Neural cell (in vitro differentiated cells): ENCODE measurements at regions not wholly inside any gene's neighbourhood (a gene's known extent, or its start where the extent isn't known, plus 50 kb on each side); places are given as distances from the start of the nearest gene placed in this dataset.

Source experiments
- H2AFZ ChIP-seq: fragments of 200-600, 300-800 bp; sonication (generic), shearing (Covaris generic); 2 replicates; pipeline ENCODE4 v1.6.0; 2014; ENCODE audit warnings: low read depth, mild to moderate bottlenecking, antibody characterized with exemption, low read length, moderate library complexity
- H3F3A ChIP-seq: fragments of 200-600 bp; shearing (Covaris generic); 2 replicates; pipeline ENCODE4 v1.6.1; 2016; ENCODE audit warnings: mild to moderate bottlenecking, moderate library complexity, mixed read lengths, antibody characterized with exemption, low read length; ENCODE audit not compliant: insufficient read depth, poor library complexity, severe bottlenecking
- H3K27ac ChIP-seq: fragments of 200-600, 300-800 bp; sonication (generic), shearing (Covaris generic); 2 replicates; pipeline ENCODE4 v1.5.1; 2014; ENCODE audit warnings: mild to moderate bottlenecking, low read length, moderate library complexity
- H3K27me3 ChIP-seq: fragments of 300-800, 200-600 bp; sonication (generic), shearing (Covaris generic); 2 replicates; pipeline ENCODE4 v1.6.0; 2014; ENCODE audit warnings: mild to moderate bottlenecking, low read depth, low read length, moderate library complexity; ENCODE audit not compliant: insufficient read depth
- H3K36me3 ChIP-seq: fragments of 300-800, 200-600 bp; sonication (generic), shearing (Covaris generic); 2 replicates; pipeline ENCODE4 v1.5.1; 2014; ENCODE audit warnings: mild to moderate bottlenecking, antibody characterized with exemption, low read length, moderate library complexity; ENCODE audit not compliant: insufficient read depth
- H3K4me2 ChIP-seq: fragments of 300-800, 200-600 bp; sonication (generic), shearing (Covaris generic); 2 replicates; pipeline ENCODE4 v1.6.0; 2014; ENCODE audit warnings: mild to moderate bottlenecking, low read length
- H3K4me3 ChIP-seq: fragments of 300-800, 200-600 bp; sonication (generic), shearing (Covaris generic); 2 replicates; pipeline ENCODE4 v1.5.1; 2014; ENCODE audit warnings: mild to moderate bottlenecking, low read length, moderate library complexity
- H3K79me2 ChIP-seq: fragments of 200-600 bp; shearing (Covaris generic); replicated peaks from 2 replicates; pipeline ENCODE4 v1.6.0; 2014; ENCODE audit warnings: mild to moderate bottlenecking, low read length, moderate library complexity; ENCODE audit not compliant: insufficient read depth
- H3K9ac ChIP-seq: fragments of 300-800, 200-600 bp; sonication (generic), shearing (Covaris generic); 2 replicates; pipeline ENCODE4 v1.6.1; 2016; ENCODE audit warnings: mild to moderate bottlenecking, low read length, mixed read lengths
- H3K9me2 ChIP-seq: fragments of 200-600 bp; shearing (Covaris generic); 2 replicates; pipeline ENCODE4 v1.6.1; 2016; ENCODE audit warnings: mild to moderate bottlenecking, low read length, mixed read lengths; ENCODE audit not compliant: insufficient read depth
- H3K9me3 ChIP-seq: fragments of 200-600, 300-800 bp; sonication (generic), shearing (Covaris generic); 2 replicates; pipeline ENCODE4 v1.6.1; 2016; ENCODE audit warnings: mild to moderate bottlenecking, mixed run types, low read length, moderate library complexity, mixed read lengths
- H4K20me1 ChIP-seq: fragments of 200-600 bp; shearing (Covaris generic); 2 replicates; pipeline ENCODE4 v1.6.1; 2016; ENCODE audit warnings: mild to moderate bottlenecking, mixed run types; ENCODE audit not compliant: insufficient read depth
- EP300 ChIP-seq: fragments of 450-650 bp; conservative IDR thresholded peaks from 2 replicates; pipeline ENCODE4 v1.6.1; 2014; ENCODE audit warnings: antibody characterized with exemption, mild to moderate bottlenecking, moderate library complexity; ENCODE audit not compliant: poor library complexity, severe bottlenecking
- EZH2 ChIP-seq: fragments of 200-600, 300-800 bp; shearing (Covaris generic), sonication (generic); IDR thresholded peaks from 2 replicates; pipeline ENCODE4 v1.6.1; 2014; ENCODE audit warnings: antibody characterized with exemption, low read length, borderline replicate concordance, mild to moderate bottlenecking; ENCODE audit not compliant: insufficient read depth, poor library complexity, severe bottlenecking
- MXI1 ChIP-seq: fragments of 450-650 bp; conservative IDR thresholded peaks from 2 replicates; pipeline ENCODE4 v1.6.1; 2014; ENCODE audit warnings: antibody characterized with exemption, mild to moderate bottlenecking; ENCODE audit not compliant: poor library complexity, severe bottlenecking
- POLR2AphosphoS5 ChIP-seq: IDR thresholded peaks from 2 replicates; pipeline ENCODE4 v1.6.1; 2012
- RAD21 ChIP-seq: fragments of 450-650 bp; conservative IDR thresholded peaks from 2 replicates; pipeline ENCODE4 v1.6.1; 2014; ENCODE audit warnings: antibody characterized with exemption, mild to moderate bottlenecking, moderate library complexity
- SMC3 ChIP-seq: fragments of 450-650 bp; conservative IDR thresholded peaks from 2 replicates; pipeline ENCODE4 v1.6.1; 2014; ENCODE audit warnings: antibody characterized with exemption, mild to moderate bottlenecking, moderate library complexity; ENCODE audit not compliant: poor library complexity
- TAF1 ChIP-seq: IDR thresholded peaks from 2 replicates; pipeline ENCODE4 v1.6.1; 2012; ENCODE audit warnings: low read depth
- TF ChIP-seq, protein P1 (sequence below): IDR thresholded peaks from 2 replicates; pipeline ENCODE4 v1.6.1; 2012; ENCODE audit warnings: borderline replicate concordance
- TF ChIP-seq, protein P2 (sequence below): fragments of 450-650 bp; IDR thresholded peaks from 2 replicates; pipeline ENCODE4 v1.5.1; 2014; ENCODE audit warnings: antibody characterized with exemption, mild to moderate bottlenecking, moderate library complexity; ENCODE audit not compliant: poor library complexity, severe bottlenecking

DNA sequence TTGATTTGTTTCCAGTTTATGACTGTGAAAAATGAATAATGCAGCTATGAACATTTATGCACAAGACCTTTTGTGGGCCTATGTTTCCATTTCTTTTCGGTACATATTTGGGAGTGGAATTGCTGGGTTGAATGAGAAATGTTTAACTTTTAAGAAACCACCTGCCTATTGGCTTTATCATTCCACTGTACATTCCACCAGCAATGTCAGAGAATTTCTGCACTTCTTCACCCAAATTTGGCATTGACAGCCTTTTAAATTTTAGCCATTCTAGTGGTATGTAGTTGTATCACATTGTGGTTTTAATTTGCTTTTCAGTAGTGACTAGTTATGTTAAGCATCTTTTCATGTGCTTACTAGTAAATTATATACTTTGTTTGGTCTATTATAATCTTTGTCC is 317.0 kb upstream of the TMTC1 start:
- H3K27ac ChIP-seq: no peak overlapping the region
- H3K4me2 ChIP-seq: no peak overlapping the region
- no peaks in the 10 kb centered on the region for H3K27me3 ChIP-seq
- no peaks in the 10 kb centered on the region for H3K79me2 ChIP-seq
- H3F3A ChIP-seq: no peaks in the 10 kb centered on the region
- no peaks in the 10 kb centered on the region for H3K36me3 ChIP-seq
- no peaks in the 10 kb centered on the region for H4K20me1 ChIP-seq
- no peak for TF ChIP-seq SMC3
- TF ChIP-seq POLR2AphosphoS5: no peak
- no peak for TF ChIP-seq MXI1
- TF ChIP-seq EZH2: no peak
- TF ChIP-seq, protein P1, sequence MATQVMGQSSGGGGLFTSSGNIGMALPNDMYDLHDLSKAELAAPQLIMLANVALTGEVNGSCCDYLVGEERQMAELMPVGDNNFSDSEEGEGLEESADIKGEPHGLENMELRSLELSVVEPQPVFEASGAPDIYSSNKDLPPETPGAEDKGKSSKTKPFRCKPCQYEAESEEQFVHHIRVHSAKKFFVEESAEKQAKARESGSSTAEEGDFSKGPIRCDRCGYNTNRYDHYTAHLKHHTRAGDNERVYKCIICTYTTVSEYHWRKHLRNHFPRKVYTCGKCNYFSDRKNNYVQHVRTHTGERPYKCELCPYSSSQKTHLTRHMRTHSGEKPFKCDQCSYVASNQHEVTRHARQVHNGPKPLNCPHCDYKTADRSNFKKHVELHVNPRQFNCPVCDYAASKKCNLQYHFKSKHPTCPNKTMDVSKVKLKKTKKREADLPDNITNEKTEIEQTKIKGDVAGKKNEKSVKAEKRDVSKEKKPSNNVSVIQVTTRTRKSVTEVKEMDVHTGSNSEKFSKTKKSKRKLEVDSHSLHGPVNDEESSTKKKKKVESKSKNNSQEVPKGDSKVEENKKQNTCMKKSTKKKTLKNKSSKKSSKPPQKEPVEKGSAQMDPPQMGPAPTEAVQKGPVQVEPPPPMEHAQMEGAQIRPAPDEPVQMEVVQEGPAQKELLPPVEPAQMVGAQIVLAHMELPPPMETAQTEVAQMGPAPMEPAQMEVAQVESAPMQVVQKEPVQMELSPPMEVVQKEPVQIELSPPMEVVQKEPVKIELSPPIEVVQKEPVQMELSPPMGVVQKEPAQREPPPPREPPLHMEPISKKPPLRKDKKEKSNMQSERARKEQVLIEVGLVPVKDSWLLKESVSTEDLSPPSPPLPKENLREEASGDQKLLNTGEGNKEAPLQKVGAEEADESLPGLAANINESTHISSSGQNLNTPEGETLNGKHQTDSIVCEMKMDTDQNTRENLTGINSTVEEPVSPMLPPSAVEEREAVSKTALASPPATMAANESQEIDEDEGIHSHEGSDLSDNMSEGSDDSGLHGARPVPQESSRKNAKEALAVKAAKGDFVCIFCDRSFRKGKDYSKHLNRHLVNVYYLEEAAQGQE: no peak
- TF ChIP-seq, protein P2, sequence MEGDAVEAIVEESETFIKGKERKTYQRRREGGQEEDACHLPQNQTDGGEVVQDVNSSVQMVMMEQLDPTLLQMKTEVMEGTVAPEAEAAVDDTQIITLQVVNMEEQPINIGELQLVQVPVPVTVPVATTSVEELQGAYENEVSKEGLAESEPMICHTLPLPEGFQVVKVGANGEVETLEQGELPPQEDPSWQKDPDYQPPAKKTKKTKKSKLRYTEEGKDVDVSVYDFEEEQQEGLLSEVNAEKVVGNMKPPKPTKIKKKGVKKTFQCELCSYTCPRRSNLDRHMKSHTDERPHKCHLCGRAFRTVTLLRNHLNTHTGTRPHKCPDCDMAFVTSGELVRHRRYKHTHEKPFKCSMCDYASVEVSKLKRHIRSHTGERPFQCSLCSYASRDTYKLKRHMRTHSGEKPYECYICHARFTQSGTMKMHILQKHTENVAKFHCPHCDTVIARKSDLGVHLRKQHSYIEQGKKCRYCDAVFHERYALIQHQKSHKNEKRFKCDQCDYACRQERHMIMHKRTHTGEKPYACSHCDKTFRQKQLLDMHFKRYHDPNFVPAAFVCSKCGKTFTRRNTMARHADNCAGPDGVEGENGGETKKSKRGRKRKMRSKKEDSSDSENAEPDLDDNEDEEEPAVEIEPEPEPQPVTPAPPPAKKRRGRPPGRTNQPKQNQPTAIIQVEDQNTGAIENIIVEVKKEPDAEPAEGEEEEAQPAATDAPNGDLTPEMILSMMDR: no peak
- no peak for TF ChIP-seq EP300
- TF ChIP-seq TAF1: no peak
- TF ChIP-seq RAD21: no peak
- no peak overlapping the region for H3K4me3 ChIP-seq
- no peak overlapping the region for H3K9ac ChIP-seq
- no peaks in the 10 kb centered on the region for H3K9me2 ChIP-seq
- H2AFZ ChIP-seq: no peak overlapping the region
- H3K9me3 ChIP-seq: no peaks in the 10 kb centered on the region

DNA sequence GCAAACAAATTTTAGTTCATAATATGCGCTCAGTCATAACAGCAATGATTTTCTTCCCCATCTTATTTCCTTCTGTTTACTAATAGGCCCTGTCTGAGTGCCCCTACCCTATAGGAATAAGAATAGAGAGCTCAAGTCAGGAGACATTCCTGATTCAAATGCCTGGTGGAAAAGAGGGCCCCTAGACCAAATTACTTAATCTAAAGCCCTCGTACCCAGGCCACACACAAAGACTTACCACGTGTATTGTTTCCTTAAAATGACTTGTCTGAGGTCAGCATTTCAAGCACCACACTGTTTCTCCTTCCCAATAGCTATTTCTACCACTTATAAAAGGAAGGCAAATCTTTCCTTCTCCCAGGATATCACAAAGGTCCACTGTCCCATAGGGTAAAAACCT is 314.9 kb upstream of the TMTC1 start:
- Histone ChIP-seq H3K27me3 (no peaks in the 10 kb centered on the region), H2AFZ (no peak overlapping the region), H3K9me2 (no peaks in the 10 kb centered on the region), H3F3A (no peaks in the 10 kb centered on the region), H3K9me3 (no peaks in the 10 kb centered on the region), H3K4me2 (no peak overlapping the region), H4K20me1 (no peaks in the 10 kb centered on the region), H3K79me2 (no peaks in the 10 kb centered on the region), H3K27ac (no peak overlapping the region), H3K4me3 (no peak overlapping the region), H3K36me3 (no peaks in the 10 kb centered on the region), H3K9ac (no peak overlapping the region)
- no peak for TF ChIP-seq EZH2
- TF ChIP-seq SMC3: no peak
- no peak for TF ChIP-seq MXI1
- TF ChIP-seq TAF1: no peak
- TF ChIP-seq POLR2AphosphoS5: no peak
- no peak for TF ChIP-seq RAD21
- TF ChIP-seq, protein P2: no peak
- TF ChIP-seq EP300: no peak
- TF ChIP-seq, protein P1: no peak
